CD14-positive monocyte (primary cell): ENCODE measurements at regions not wholly inside any gene's neighbourhood (a gene's known extent, or its start where the extent isn't known, plus 50 kb on each side); places are given as distances from the start of the nearest gene placed in this dataset.
A peak's percentile ranks its signal among the peaks of the same experiment; 100 is the strongest.

Source experiments
- DNase-seq, 3 donors: peaks; one replicate each; pipeline ENCODE4 v3.0.0-alpha.2; 2011 to 2022
- H2AFZ ChIP-seq: 2 replicates; pipeline ENCODE4 v1.6.0; 2012; ENCODE audit warnings: mild to moderate bottlenecking, low read depth, low read length, inconsistent platforms; ENCODE audit not compliant: insufficient read depth, poor library complexity, severe bottlenecking
- H3K27ac ChIP-seq, 2 donors: 1 replicate in 1 of 2; 2 replicates in 1 of 2; pipeline ENCODE4 v1.5.1; 2012 to 2013; ENCODE audit warnings: low read length in 2 of 2, control low read depth in 1 of 2, inconsistent platforms in 1 of 2, low read depth in 1 of 2, mild to moderate bottlenecking in 1 of 2
- H3K27me3 ChIP-seq, 2 donors: one replicate each; pipeline versions ENCODE4 v1.6.0 to v1.6.1; 2011 to 2013; ENCODE audit warnings: low read length in 2 of 2; ENCODE audit not compliant: control insufficient read depth in 2 of 2, insufficient read depth in 2 of 2
- H3K36me3 ChIP-seq, 2 donors: replicated peaks in 1 of 2; 1 replicate in 1 of 2; 2 replicates in 1 of 2; pipeline versions ENCODE4 v1.5.1 to v1.6.1; 2012 to 2013; ENCODE audit warnings: low read length in 2 of 2, control low read depth in 1 of 2, inconsistent platforms in 1 of 2, mild to moderate bottlenecking in 1 of 2; ENCODE audit not compliant: insufficient read depth in 2 of 2, control insufficient read depth in 1 of 2
- H3K4me1 ChIP-seq, 2 donors: 1 replicate in 1 of 2; 2 replicates in 1 of 2; pipeline versions ENCODE4 v1.5.1 to v1.6.1; 2012 to 2013; ENCODE audit warnings: low read length in 2 of 2, control low read depth in 1 of 2, inconsistent platforms in 1 of 2, mild to moderate bottlenecking in 1 of 2, moderate library complexity in 1 of 2; ENCODE audit not compliant: insufficient read depth in 2 of 2, control insufficient read depth in 1 of 2
- H3K4me2 ChIP-seq: replicated peaks from 2 replicates; pipeline ENCODE3; 2012; ENCODE audit warnings: low read length, moderate library complexity, mild to moderate bottlenecking; ENCODE audit not compliant: poor library complexity, severe bottlenecking; ENCODE audit errors: extremely low read depth
- H3K4me3 ChIP-seq, 3 experiments: fragments of 200-600 bp in 1 of 3; sonication (generic) in 1 of 3; replicated peaks in 1 of 3; 1 replicate in 2 of 3; 2 replicates in 1 of 3; pipeline ENCODE4 v1.5.1; 2011 to 2013; ENCODE audit warnings: low read length in 3 of 3, mild to moderate bottlenecking in 3 of 3, control low read depth in 2 of 3, low read depth in 2 of 3, inconsistent platforms in 1 of 3, moderate library complexity in 1 of 3
- H3K79me2 ChIP-seq: 2 replicates; pipeline ENCODE4 v1.6.0; 2012; ENCODE audit warnings: mild to moderate bottlenecking, control low read depth, inconsistent platforms, low read length, moderate library complexity; ENCODE audit not compliant: insufficient read depth
- H3K9ac ChIP-seq: 2 replicates; pipeline ENCODE4 v1.6.0; 2017; ENCODE audit warnings: low read length, mild to moderate bottlenecking; ENCODE audit not compliant: insufficient read depth, poor library complexity, severe bottlenecking
- H3K9me3 ChIP-seq, 2 donors: replicated peaks in 1 of 2; 1 replicate in 1 of 2; 2 replicates in 1 of 2; pipeline versions ENCODE4 v1.5.1 to v1.6.1; 2012 to 2013; ENCODE audit warnings: low read length in 2 of 2, control low read depth in 1 of 2; ENCODE audit not compliant: control insufficient read depth in 1 of 2, insufficient read depth in 1 of 2
- H4K20me1 ChIP-seq: 2 replicates; pipeline ENCODE4 v1.6.0; 2012; ENCODE audit warnings: mild to moderate bottlenecking, low read length, control low read depth, moderate library complexity; ENCODE audit not compliant: insufficient read depth
- H3K27ac Mint-ChIP-seq, 7 donors: one replicate each; pipeline ENCODE4 v1.8.0; 2020; ENCODE audit warnings: mild to moderate bottlenecking in 7 of 7, mixed read lengths in 7 of 7, moderate library complexity in 6 of 7, inconsistent platforms in 2 of 7
- H3K27me3 Mint-ChIP-seq, 3 donors: one replicate each; pipeline ENCODE4 v1.8.0; 2021 to 2022; ENCODE audit warnings: low read depth in 3 of 3, mild to moderate bottlenecking in 3 of 3, mixed read lengths in 3 of 3, moderate library complexity in 3 of 3, inconsistent platforms in 1 of 3
- H3K36me3 Mint-ChIP-seq, 2 donors: one replicate each; pipeline ENCODE4 v1.8.0; 2020; ENCODE audit warnings: mixed read lengths in 2 of 2, inconsistent platforms in 1 of 2, mild to moderate bottlenecking in 1 of 2
- H3K4me1 Mint-ChIP-seq: one replicate; pipeline ENCODE4 v1.8.0; 2020; ENCODE audit warnings: mild to moderate bottlenecking, mixed read lengths
- H3K4me3 Mint-ChIP-seq, 2 donors: one replicate each; pipeline ENCODE4 v1.8.0; 2020; ENCODE audit warnings: mild to moderate bottlenecking in 2 of 2, mixed read lengths in 2 of 2, moderate library complexity in 1 of 2
- H3K9me3 Mint-ChIP-seq, 7 donors: one replicate each; pipeline ENCODE4 v1.8.0; 2020 to 2022; ENCODE audit warnings: mixed read lengths in 7 of 7, mild to moderate bottlenecking in 6 of 7, moderate library complexity in 6 of 7, inconsistent platforms in 2 of 7
- WGBS: methylation state at CpG from one replicate; pipeline ENCODE4 v1.1.5; 2013; ENCODE audit warnings: missing lambda C conversion rate; ENCODE audit not compliant: insufficient coverage; 5-methylcytosine and 5-hydroxymethylcytosine counted together
- intact Hi-C, 2 donors: fragments of 100-400 bp; cut with micrococcal nuclease; formaldehyde crosslinking; loops; one replicate each; pipeline versions ENCODE4 v1.15.0 to v1.15.1; 2023
- TF ChIP-seq, protein P1 (sequence below): fragments of 200-600 bp; IDR thresholded peaks from one replicate; pipeline ENCODE4 v1.8.0; 2022; ENCODE audit warnings: antibody characterized with exemption, mild to moderate bottlenecking

DNA sequence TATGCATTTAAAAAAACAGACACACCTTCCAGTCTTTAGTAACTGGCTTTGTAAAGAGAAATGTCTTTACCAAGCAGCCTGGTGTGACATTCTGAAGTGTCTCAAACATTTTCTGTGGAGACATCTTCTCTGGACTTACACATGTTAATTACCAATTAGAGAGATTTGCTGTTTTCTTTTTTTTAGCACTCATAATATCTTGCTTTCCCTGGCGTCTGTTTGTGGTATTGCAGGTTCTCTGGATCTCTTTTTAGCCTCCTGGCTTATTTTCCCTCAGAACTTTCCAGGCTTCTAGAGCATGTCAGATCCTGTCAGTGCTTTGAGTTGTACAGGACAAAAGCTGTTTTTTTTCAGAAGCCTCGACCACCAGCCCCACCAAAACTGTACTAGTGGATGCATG, 92.5 kb downstream of the MSX2 start:
- H3K9ac ChIP-seq = no peak overlapping the region
- no peak overlapping the region for H3K27ac ChIP-seq
- H3K4me1 Mint-ChIP-seq = no peaks in the 10 kb centered on the region
- H3K4me3 ChIP-seq = no peak overlapping the region
- WGBS = 40% methylated on average over 1 of the region's 2 CpGs
- no peaks in the 10 kb centered on the region for H3K36me3 ChIP-seq
- no peaks in the 10 kb centered on the region for H3K9me3 ChIP-seq
- no peaks in the 10 kb centered on the region for H3K4me1 ChIP-seq
- no peak overlapping the region for H3K27ac Mint-ChIP-seq
- no peaks in the 10 kb centered on the region for H3K27me3 ChIP-seq
- H3K4me2 ChIP-seq = no peak overlapping the region
- peaks cover 1 to 6% (median 2%) of the 10 kb centered on the region in 3 donors for H3K27me3 Mint-ChIP-seq
- TF ChIP-seq, protein P1, sequence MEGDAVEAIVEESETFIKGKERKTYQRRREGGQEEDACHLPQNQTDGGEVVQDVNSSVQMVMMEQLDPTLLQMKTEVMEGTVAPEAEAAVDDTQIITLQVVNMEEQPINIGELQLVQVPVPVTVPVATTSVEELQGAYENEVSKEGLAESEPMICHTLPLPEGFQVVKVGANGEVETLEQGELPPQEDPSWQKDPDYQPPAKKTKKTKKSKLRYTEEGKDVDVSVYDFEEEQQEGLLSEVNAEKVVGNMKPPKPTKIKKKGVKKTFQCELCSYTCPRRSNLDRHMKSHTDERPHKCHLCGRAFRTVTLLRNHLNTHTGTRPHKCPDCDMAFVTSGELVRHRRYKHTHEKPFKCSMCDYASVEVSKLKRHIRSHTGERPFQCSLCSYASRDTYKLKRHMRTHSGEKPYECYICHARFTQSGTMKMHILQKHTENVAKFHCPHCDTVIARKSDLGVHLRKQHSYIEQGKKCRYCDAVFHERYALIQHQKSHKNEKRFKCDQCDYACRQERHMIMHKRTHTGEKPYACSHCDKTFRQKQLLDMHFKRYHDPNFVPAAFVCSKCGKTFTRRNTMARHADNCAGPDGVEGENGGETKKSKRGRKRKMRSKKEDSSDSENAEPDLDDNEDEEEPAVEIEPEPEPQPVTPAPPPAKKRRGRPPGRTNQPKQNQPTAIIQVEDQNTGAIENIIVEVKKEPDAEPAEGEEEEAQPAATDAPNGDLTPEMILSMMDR = peak; percentile 8
- intact Hi-C loops = no loop called here
- no peak for DNase-seq
- H3K79me2 ChIP-seq = no peaks in the 10 kb centered on the region
- H3K9me3 Mint-ChIP-seq = peaks cover 0 to 11% (median 3%) of the 10 kb centered on the region in 7 donors
- no peaks in the 10 kb centered on the region for H4K20me1 ChIP-seq
- no peaks in the 10 kb centered on the region for H3K36me3 Mint-ChIP-seq
- H2AFZ ChIP-seq = no peak overlapping the region
- no peak overlapping the region for H3K4me3 Mint-ChIP-seq

DNA sequence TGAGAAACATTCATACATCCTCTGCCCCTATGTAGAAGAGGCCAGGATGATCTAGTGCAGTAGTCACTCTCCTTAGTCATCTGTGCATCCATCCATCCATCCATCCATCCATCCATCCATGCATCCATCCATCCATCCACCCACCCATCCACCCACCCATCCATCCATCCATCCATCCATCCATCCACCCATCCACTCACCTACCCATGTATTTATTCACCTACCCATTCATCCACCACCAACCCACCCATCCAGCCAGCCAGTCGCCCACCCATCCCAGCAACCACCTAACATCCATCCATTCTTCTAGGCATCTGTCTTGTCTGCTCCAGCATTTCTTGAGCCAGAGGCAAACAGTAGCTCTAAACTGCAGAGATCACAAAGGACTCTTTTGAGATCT, 87.1 kb downstream of the MSX2 start:
- Histone ChIP-seq H4K20me1 (no peaks in the 10 kb centered on the region), H3K36me3 (no peaks in the 10 kb centered on the region), H3K4me1 (no peaks in the 10 kb centered on the region), H3K27me3 (no peaks in the 10 kb centered on the region), H3K27ac (no peak overlapping the region), H3K9ac (no peak overlapping the region), H3K79me2 (no peaks in the 10 kb centered on the region), H3K9me3 (no peaks in the 10 kb centered on the region), H3K4me3 (no peak overlapping the region), H2AFZ (no peak overlapping the region), H3K4me2 (no peak overlapping the region)
- TF ChIP-seq, protein P1 = no peak
- WGBS = 90% methylated on average over 1 of the region's 1 CpG
- intact Hi-C loops = no loop called here
- Mint-ChIP-seq H3K4me1 (no peaks in the 10 kb centered on the region), H3K27ac (no peak overlapping the region), H3K4me3 (no peak overlapping the region), H3K9me3 (peaks cover 0 to 4% (median under 1%) of the 10 kb centered on the region in 7 donors), H3K27me3 (peaks cover 1 to 8% (median 7%) of the 10 kb centered on the region in 3 donors), H3K36me3 (no peaks in the 10 kb centered on the region)
- DNase-seq = no peak
